ENCODE measurements at regions not wholly inside any gene's neighbourhood (a gene's known extent, or its start where the extent isn't known, plus 50 kb on each side); places are given as distances from the start of the nearest gene placed in this dataset.

GRCh38 chr11:87493516-87493915 is 455.8 kb downstream of the TMEM135 start:
- ChIA-PET CTCF (interaction anchor here (0.8 to 1.0 kb wide), 2 partner anchors 14 kb away, joined by 3 read pairs; no protein-coding TSS in a partner anchor), POLR2A (no interaction called here)
- no peak for DNase-seq (ENCODE audit: low read depth)
- Histone ChIP-seq H3K27me3 (ENCODE audit: control insufficient read depth, insufficient read depth, low read length) (no peaks in the 10 kb centered on the region), H3K36me3 (ENCODE audit: control insufficient read depth, insufficient read depth, low read length) (no peaks in the 10 kb centered on the region), H3K4me3 (ENCODE audit: low read depth, low read length) (no peak overlapping the region)
- no peak for TF ChIP-seq CTCF (IDR thresholded peaks at IDR 0.05; ENCODE audit: insufficient read depth, low read depth, low read length)

- DNase-seq (ENCODE audit: low read depth), result no peak
- TF ChIP-seq CTCF (IDR thresholded peaks at IDR 0.05; ENCODE audit: insufficient read depth, low read depth, low read length), result no peak
- POLR2A ChIA-PET, result no interaction called here
- Histone ChIP-seq H3K36me3 (ENCODE audit: control insufficient read depth, insufficient read depth, low read length) (no peaks in the 10 kb centered on the region), H3K27me3 (ENCODE audit: control insufficient read depth, insufficient read depth, low read length) (no peaks in the 10 kb centered on the region), H3K4me3 (ENCODE audit: low read depth, low read length) (no peak overlapping the region)
- CTCF ChIA-PET, result no interaction called here
Measured at GRCh38 chr11:87491381-87491780, 453.6 kb downstream of the TMEM135 start.

- CTCF ChIA-PET, result no interaction called here
- no peak for DNase-seq (ENCODE audit: low read depth)
- Histone ChIP-seq H3K36me3 (ENCODE audit: control insufficient read depth, insufficient read depth, low read length) (no peaks in the 10 kb centered on the region), H3K4me3 (ENCODE audit: low read depth, low read length) (no peak overlapping the region), H3K27me3 (ENCODE audit: control insufficient read depth, insufficient read depth, low read length) (no peaks in the 10 kb centered on the region)
- POLR2A ChIA-PET, result no interaction called here
- no peak for TF ChIP-seq CTCF (IDR thresholded peaks at IDR 0.05; ENCODE audit: insufficient read depth, low read depth, low read length)
Measured at GRCh38 chr11:87490671-87491070, 452.9 kb downstream of the TMEM135 start.

- no peaks in the 10 kb centered on the region for H3K27me3 ChIP-seq (ENCODE audit: control insufficient read depth, insufficient read depth, low read length)
- DNase-seq (ENCODE audit: low read depth), result no peak
- H3K36me3 ChIP-seq (ENCODE audit: control insufficient read depth, insufficient read depth, low read length), result no peaks in the 10 kb centered on the region
- TF ChIP-seq CTCF (IDR thresholded peaks at IDR 0.05; ENCODE audit: insufficient read depth, low read depth, low read length), result no peak
- no peak overlapping the region for H3K4me3 ChIP-seq (ENCODE audit: low read depth, low read length)
- ChIA-PET POLR2A (no interaction called here), CTCF (interaction anchor here (0.6 kb wide), 2 partner anchors 8 to 528 kb away, joined by 3 read pairs; no protein-coding TSS in a partner anchor)
Measured at GRCh38 chr11:87484566-87484965, 446.8 kb downstream of the TMEM135 start.

GRCh38 chr11:87477321-87477720 is 439.6 kb downstream of the TMEM135 start:
- DNase-seq (ENCODE audit: low read depth), result no peak
- ChIA-PET POLR2A (no interaction called here), CTCF (no interaction called here)
- Histone ChIP-seq H3K27me3 (ENCODE audit: control insufficient read depth, insufficient read depth, low read length) (no peaks in the 10 kb centered on the region), H3K4me3 (ENCODE audit: low read depth, low read length) (no peak overlapping the region), H3K36me3 (ENCODE audit: control insufficient read depth, insufficient read depth, low read length) (no peaks in the 10 kb centered on the region)
- no peak for TF ChIP-seq CTCF (IDR thresholded peaks at IDR 0.05; ENCODE audit: insufficient read depth, low read depth, low read length)
